NCI-H2227 (cell line): ENCODE measurements at regions not wholly inside any gene's neighbourhood (a gene's known extent, or its start where the extent isn't known, plus 50 kb on each side); places are given as distances from the start of the nearest gene placed in this dataset.

Experiments
- DNase-seq: peaks from one replicate; lab custom pipeline; 2025; ENCODE audit not compliant: unreplicated experiment; lab: John Stamatoyannopoulos, UW

- DNase-seq, result peak; percentile 68
Measured at GRCh38 chr4:183563874-183564273, 59.0 kb downstream of the ING2 start.

- peak; percentile 68 for DNase-seq
Measured at GRCh38 chr4:183571350-183571941, 66.6 kb downstream of the ING2 start.

GRCh38 chr4:183576701-183577404 is 72.0 kb downstream of the ING2 start:
- DNase-seq, result no peak

GRCh38 chr4:183580370-183580769 is 75.5 kb downstream of the ING2 start:
- DNase-seq, result no peak

- no peak for DNase-seq
Measured at GRCh38 chr4:183580849-183581248, 76.0 kb downstream of the ING2 start.

GRCh38 chr4:183586824-183587223 is 72.2 kb downstream of the RWDD4 start:
- DNase-seq, result no peak

GRCh38 chr4:183588169-183588675 is 70.8 kb downstream of the RWDD4 start:
- no peak for DNase-seq

GRCh38 chr4:183588691-183589090 is 70.3 kb downstream of the RWDD4 start:
- DNase-seq, result no peak

- DNase-seq, result no peak
Measured at GRCh38 chr4:183589461-183590099, 69.4 kb downstream of the RWDD4 start.
